ENCODE measurements at regions not wholly inside any gene's neighbourhood (a gene's known extent, or its start where the extent isn't known, plus 50 kb on each side); places are given as distances from the start of the nearest gene placed in this dataset.
"Not testable (repeated sequence)": the region's sequence is repeated elsewhere in the genome, so short reads cannot be mapped to it uniquely, and the experiment has no call there.

- no peak for DNase-seq (ENCODE audit: low read depth)
- no peak for TF ChIP-seq CTCF (conservative IDR thresholded peaks at IDR 0.05; ENCODE audit: low read length)
- no peak overlapping the region for H3K4me3 ChIP-seq (ENCODE audit: low read length)
Observed at GRCh38 chr16:75862098-75862386, 135.8 kb upstream of the CPHXL start.

- DNase-seq (ENCODE audit: low read depth) = no peak
Observed at GRCh38 chr16:75864243-75864642, 138.0 kb upstream of the CPHXL start.

GRCh38 chr16:75865736-75866135 lies 139.4 kb upstream of the CPHXL start:
- TF ChIP-seq CTCF (conservative IDR thresholded peaks at IDR 0.05; ENCODE audit: low read length) = no peak
- DNase-seq (ENCODE audit: low read depth) = no peak
- no peak overlapping the region for H3K4me3 ChIP-seq (ENCODE audit: low read length)

More at GRCh38 chr16:75864243-75864642, 138.0 kb upstream of the CPHXL start:
- no peak for TF ChIP-seq CTCF (conservative IDR thresholded peaks at IDR 0.05; ENCODE audit: low read length)
- H3K4me3 ChIP-seq (ENCODE audit: low read length) = no peak overlapping the region

GRCh38 chr16:75868636-75869632 lies 142.6 kb upstream of the CPHXL start:
- no peak for TF ChIP-seq CTCF (conservative IDR thresholded peaks at IDR 0.05; ENCODE audit: low read length)
- no peak overlapping the region for H3K4me3 ChIP-seq (ENCODE audit: low read length)
- no peak for DNase-seq (ENCODE audit: low read depth)

- not testable (repeated sequence) for H3K4me3 ChIP-seq (ENCODE audit: low read length); DNase-seq (ENCODE audit: low read depth)
Observed at GRCh38 chr16:75881280-75881679, 155.0 kb upstream of the CPHXL start.

GRCh38 chr16:75899163-75899562 lies 172.9 kb upstream of the CPHXL start:
- no peak for TF ChIP-seq CTCF (conservative IDR thresholded peaks at IDR 0.05; ENCODE audit: low read length)
- no peak for DNase-seq (ENCODE audit: low read depth)
- no peak overlapping the region for H3K4me3 ChIP-seq (ENCODE audit: low read length)

GRCh38 chr16:75908331-75909117 lies 182.2 kb upstream of the CPHXL start:
- no peak for DNase-seq (ENCODE audit: low read depth)
- H3K4me3 ChIP-seq (ENCODE audit: low read length) = no peak overlapping the region
- TF ChIP-seq CTCF (conservative IDR thresholded peaks at IDR 0.05; ENCODE audit: low read length) = no peak

All from AG10803 (cell line).